DND-41 (cell line): ENCODE measurements at regions not wholly inside any gene's neighbourhood (a gene's known extent, or its start where the extent isn't known, plus 50 kb on each side); places are given as distances from the start of the nearest gene placed in this dataset.

Experiments
- CTCF ChIP-seq: IDR thresholded peaks from 2 replicates; pipeline ENCODE4 v1.5.1; 2012; ENCODE audit warnings: borderline replicate concordance, low read length, moderate library complexity, mild to moderate bottlenecking; ENCODE audit not compliant: poor library complexity, severe bottlenecking; ENCODE audit errors: extremely low read depth
- EZH2 ChIP-seq: IDR thresholded peaks from 3 replicates; pipeline ENCODE4 v1.6.1; 2012; ENCODE audit warnings: borderline replicate concordance, low read depth, mild to moderate bottlenecking, moderate library complexity, low read length, inconsistent platforms; ENCODE audit not compliant: severe bottlenecking

DNA sequence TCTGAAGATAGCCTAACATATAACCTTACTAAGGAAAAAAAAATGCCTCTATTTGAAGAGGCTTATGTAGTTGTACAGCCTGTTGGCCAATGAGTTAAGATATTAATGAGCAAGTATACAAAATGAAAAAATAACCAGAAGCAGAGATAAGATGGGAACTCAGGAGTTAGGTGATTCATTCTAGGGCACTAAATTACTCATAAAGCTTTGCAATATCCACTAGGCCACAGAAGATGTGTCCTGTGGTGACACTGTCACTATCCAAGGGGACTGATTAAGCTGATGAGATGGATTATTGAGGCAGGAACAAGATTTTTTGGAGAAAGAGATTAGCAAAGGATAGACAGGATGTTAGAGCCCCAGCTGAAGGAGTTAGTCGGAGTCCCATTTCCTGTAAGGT, 99.6 kb downstream of the LIG4 start:
- TF ChIP-seq CTCF: no peak
- TF ChIP-seq EZH2: no peak
